ENCODE measurements at regions not wholly inside any gene's neighbourhood (a gene's known extent, or its start where the extent isn't known, plus 50 kb on each side); places are given as distances from the start of the nearest gene placed in this dataset.
"Not testable (repeated sequence)": the region's sequence is repeated elsewhere in the genome, so short reads cannot be mapped to it uniquely, and the experiment has no call there.

DNA sequence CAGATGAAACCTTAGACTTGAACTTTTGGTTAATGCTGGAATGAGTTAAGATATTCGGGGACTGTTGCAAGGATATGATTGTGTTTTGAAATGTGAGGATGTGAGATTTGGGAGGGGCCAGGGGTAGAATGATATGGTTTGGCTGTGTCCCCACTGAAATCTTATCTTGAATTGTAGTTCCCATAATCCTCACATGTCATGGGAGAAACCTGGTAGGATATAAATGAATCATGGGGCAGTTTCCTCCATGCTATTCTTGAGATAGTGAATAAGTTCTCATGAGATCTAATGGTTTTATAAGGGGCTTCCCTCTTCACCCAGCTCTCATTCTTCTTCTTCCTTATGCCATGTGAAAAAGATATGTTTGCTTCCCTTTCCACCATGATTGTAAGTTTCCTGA, 158.0 kb downstream of the MREG start:
- H4K8ac ChIP-seq (ENCODE audit: extremely low read depth, insufficient read depth, low read length); H3K9me3 ChIP-seq (ENCODE audit: insufficient read depth in 2 of 2, low read depth in 1 of 2, low read length in 1 of 2); H3K79me1 ChIP-seq (ENCODE audit: low read depth, low read length); H3K18ac ChIP-seq (ENCODE audit: extremely low read depth, low read length); H4K5ac ChIP-seq (ENCODE audit: insufficient read length, low read depth, low read length); H3K23ac ChIP-seq (ENCODE audit: insufficient read length); CTCF ChIA-PET (ENCODE audit: partially characterized antibody); H2AK5ac ChIP-seq (ENCODE audit: low read depth, low read length); H2BK5ac ChIP-seq (ENCODE audit: low read depth, low read length); H2BK20ac ChIP-seq (ENCODE audit: low read length); H3K27ac ChIP-seq (ENCODE audit: low read depth, low read length); FAIRE-seq; H3K4me1 ChIP-seq (replicated peaks in 1 of 4; ENCODE audit: control insufficient read depth in 3 of 4, insufficient read depth in 4 of 4, low read length in 3 of 4); H4K91ac ChIP-seq (replicated peaks; ENCODE audit: insufficient read length, low read length); H3K23me2 ChIP-seq (ENCODE audit: low read depth, low read length); H3K14ac ChIP-seq (ENCODE audit: insufficient read length); H2AFZ ChIP-seq (ENCODE audit: low read length); H3K9ac ChIP-seq (replicated peaks in 1 of 4; ENCODE audit: extremely low read depth in 1 of 4, low read depth in 3 of 4, low read length in 3 of 4); H2BK120ac ChIP-seq (replicated peaks; ENCODE audit: low read depth, low read length); H3K36me3 ChIP-seq (ENCODE audit: control insufficient read depth in 2 of 4, insufficient read depth in 4 of 4, low read length in 3 of 4); H3K4me3 ChIP-seq (ENCODE audit: extremely low read depth in 1 of 4, insufficient read depth in 2 of 4, low read depth in 3 of 4, low read length in 4 of 4); DNase-seq (ENCODE audit: low read depth in 1 of 2, low spot score in 2 of 2); H3K79me2 ChIP-seq (ENCODE audit: control insufficient read depth in 1 of 2, insufficient read depth in 2 of 2, low read length in 2 of 2); H2BK12ac ChIP-seq (ENCODE audit: low read depth, low read length); H3K27me3 ChIP-seq (replicated peaks in 1 of 4; ENCODE audit: control insufficient read depth in 3 of 4, extremely low read depth in 1 of 4, insufficient read depth in 3 of 4, low read length in 3 of 4); H3K4me2 ChIP-seq (ENCODE audit: insufficient read depth in 1 of 2, low read depth in 2 of 2, low read length in 2 of 2); H3K56ac ChIP-seq (replicated peaks; ENCODE audit: insufficient read length, low read depth, low read length); POLR2A ChIA-PET (ENCODE audit: partially characterized antibody); H2BK15ac ChIP-seq (ENCODE audit: low read length); H3K4ac ChIP-seq (replicated peaks; ENCODE audit: insufficient read length, low read depth, low read length); H4K20me1 ChIP-seq (replicated peaks in 1 of 2; ENCODE audit: control insufficient read depth in 1 of 2, insufficient read depth in 2 of 2, low read length in 2 of 2): not testable (repeated sequence)
- 89% methylated on average over 1 of the region's 1 CpG; no CpG with 5 or more reads in 1 of the 2 experiments for WGBS, 2 experiments (ENCODE audit: extremely low coverage in 1 of 2, insufficient coverage in 1 of 2, insufficient read length in 1 of 2, insufficient replicate concordance in 2 of 2, low coverage in 1 of 2, low lambda C conversion rate in 2 of 2, missing lambda C conversion rate in 1 of 2)

All from H1 (cell line).